C4-2B (cell line): ENCODE measurements at regions not wholly inside any gene's neighbourhood (a gene's known extent, or its start where the extent isn't known, plus 50 kb on each side); places are given as distances from the start of the nearest gene placed in this dataset.

Experiments
- H3K27ac ChIP-seq: fragments of 450-650 bp; 2 replicates; pipeline ENCODE4 v1.5.1; 2017
- CTCF ChIP-seq: fragments of 450-650 bp; conservative IDR thresholded peaks from 2 replicates; pipeline ENCODE4 v1.5.1; 2017; ENCODE audit warnings: mild to moderate bottlenecking
- ZFX ChIP-seq: fragments of 450-650 bp; IDR thresholded peaks from 2 replicates; pipeline ENCODE4 v1.6.1; 2017

GRCh38 chr6:163648868-163649267, 234.3 kb downstream of the QKI start:
- no peak overlapping the region for H3K27ac ChIP-seq
- TF ChIP-seq ZFX, result no peak
- no peak for TF ChIP-seq CTCF

GRCh38 chr6:163647624-163648023, 233.1 kb downstream of the QKI start:
- TF ChIP-seq ZFX (no peak), CTCF (no peak)
- H3K27ac ChIP-seq, result no peak overlapping the region

GRCh38 chr6:163646866-163647265, 232.3 kb downstream of the QKI start:
- no peak overlapping the region for H3K27ac ChIP-seq
- TF ChIP-seq CTCF, result no peak
- TF ChIP-seq ZFX, result no peak

- H3K27ac ChIP-seq, result no peak overlapping the region
- TF ChIP-seq CTCF (no peak), ZFX (no peak)
Measured at GRCh38 chr6:163646133-163646532, 231.6 kb downstream of the QKI start.

GRCh38 chr6:163645560-163645959, 231.0 kb downstream of the QKI start:
- TF ChIP-seq ZFX, result no peak
- no peak for TF ChIP-seq CTCF
- no peak overlapping the region for H3K27ac ChIP-seq

- no peak overlapping the region for H3K27ac ChIP-seq
- TF ChIP-seq CTCF, result no peak
- TF ChIP-seq ZFX, result no peak
Measured at GRCh38 chr6:163643866-163644265, 229.3 kb downstream of the QKI start.

- TF ChIP-seq ZFX (no peak), CTCF (no peak)
- no peak overlapping the region for H3K27ac ChIP-seq
Measured at GRCh38 chr6:163641706-163642105, 227.2 kb downstream of the QKI start.
